ENCODE measurements at regions not wholly inside any gene's neighbourhood (a gene's known extent, or its start where the extent isn't known, plus 50 kb on each side); places are given as distances from the start of the nearest gene placed in this dataset.

- intact Hi-C loops (cut with DNase I): loop anchor here (5.0 to 10.0 kb wide), 2 partner anchors 427 to 549 kb away; partner anchors contain the start of gene RAP2B
- Histone ChIP-seq H3K4me3 (no peak overlapping the region), H3K36me3 (no peaks in the 10 kb centered on the region), H3K27me3 (replicated peaks; ENCODE audit: insufficient read depth) (no peaks in the 10 kb centered on the region), H3K27ac (no peak overlapping the region), H3K9me3 (no peaks in the 10 kb centered on the region), H3K4me1 (replicated peaks) (no peaks in the 10 kb centered on the region)
- WGBS: 96% methylated on average over 1 of the region's 1 CpG
- TF ChIP-seq CTCF (IDR thresholded peaks at IDR 0.05): no peak
- TF ChIP-seq POLR2AphosphoS5 (IDR thresholded peaks at IDR 0.05): no peak
- no peak for TF ChIP-seq POLR2A (IDR thresholded peaks at IDR 0.05)
- DNase-seq (ENCODE audit: low spot score): no peak
Measured at GRCh38 chr3:153591561-153592245, 429.7 kb downstream of the RAP2B start.

GRCh38 chr3:153595186-153595815 lies 433.3 kb downstream of the RAP2B start:
- intact Hi-C loops (cut with DNase I): loop anchor here (10.0 kb wide), 1 partner anchor 430 kb away; the partner anchor contains the start of gene RAP2B
- no peak for DNase-seq (ENCODE audit: low spot score)
- no peaks in the 10 kb centered on the region for H3K4me1 ChIP-seq (replicated peaks)
- H3K4me3 ChIP-seq: no peak overlapping the region
- H3K27me3 ChIP-seq (replicated peaks; ENCODE audit: insufficient read depth): no peaks in the 10 kb centered on the region
- no peak overlapping the region for H3K27ac ChIP-seq
- no peaks in the 10 kb centered on the region for H3K9me3 ChIP-seq
- H3K36me3 ChIP-seq: no peaks in the 10 kb centered on the region
- TF ChIP-seq POLR2AphosphoS5 (IDR thresholded peaks at IDR 0.05): no peak
- no peak for TF ChIP-seq POLR2A (IDR thresholded peaks at IDR 0.05)
- TF ChIP-seq CTCF (IDR thresholded peaks at IDR 0.05): peak in 3 of 4 experiments; percentile 31 to 59 (median 37)

GRCh38 chr3:153596401-153596800 lies 434.4 kb downstream of the RAP2B start:
- no peak overlapping the region for H3K27ac ChIP-seq
- H3K36me3 ChIP-seq: no peaks in the 10 kb centered on the region
- no peak for TF ChIP-seq POLR2A (IDR thresholded peaks at IDR 0.05)
- TF ChIP-seq POLR2AphosphoS5 (IDR thresholded peaks at IDR 0.05): no peak
- no peak for TF ChIP-seq CTCF (IDR thresholded peaks at IDR 0.05)
- H3K4me3 ChIP-seq: no peak overlapping the region
- no peaks in the 10 kb centered on the region for H3K27me3 ChIP-seq (replicated peaks; ENCODE audit: insufficient read depth)
- no peak for DNase-seq (ENCODE audit: low spot score)
- H3K9me3 ChIP-seq: no peaks in the 10 kb centered on the region
- 84% methylated on average over 4 of the region's 4 CpGs for WGBS
- intact Hi-C loops (cut with DNase I): loop anchor here (10.0 kb wide), 1 partner anchor 432 kb away; the partner anchor contains the start of gene RAP2B
- H3K4me1 ChIP-seq (replicated peaks): no peaks in the 10 kb centered on the region

GRCh38 chr3:153599685-153600084 lies 437.7 kb downstream of the RAP2B start:
- TF ChIP-seq POLR2AphosphoS5 (IDR thresholded peaks at IDR 0.05) (no peak), CTCF (IDR thresholded peaks at IDR 0.05) (no peak), POLR2A (IDR thresholded peaks at IDR 0.05) (no peak)
- intact Hi-C loops (cut with DNase I): loop anchor here (10.0 kb wide), 1 partner anchor 435 kb away; the partner anchor contains the start of gene RAP2B
- Histone ChIP-seq H3K9me3 (no peaks in the 10 kb centered on the region), H3K4me3 (no peak overlapping the region), H3K27me3 (replicated peaks; ENCODE audit: insufficient read depth) (no peaks in the 10 kb centered on the region), H3K4me1 (replicated peaks) (no peaks in the 10 kb centered on the region), H3K27ac (no peak overlapping the region), H3K36me3 (no peaks in the 10 kb centered on the region)
- DNase-seq (ENCODE audit: low spot score): no peak
- 49% methylated on average over 2 of the region's 2 CpGs for WGBS
